ENCODE measurements at regions not wholly inside any gene's neighbourhood (a gene's known extent, or its start where the extent isn't known, plus 50 kb on each side); places are given as distances from the start of the nearest gene placed in this dataset.

GRCh38 chr7:13240349-13240748 lies 552.9 kb downstream of the ARL4A start (continued):
- TF ChIP-seq, protein P1, sequence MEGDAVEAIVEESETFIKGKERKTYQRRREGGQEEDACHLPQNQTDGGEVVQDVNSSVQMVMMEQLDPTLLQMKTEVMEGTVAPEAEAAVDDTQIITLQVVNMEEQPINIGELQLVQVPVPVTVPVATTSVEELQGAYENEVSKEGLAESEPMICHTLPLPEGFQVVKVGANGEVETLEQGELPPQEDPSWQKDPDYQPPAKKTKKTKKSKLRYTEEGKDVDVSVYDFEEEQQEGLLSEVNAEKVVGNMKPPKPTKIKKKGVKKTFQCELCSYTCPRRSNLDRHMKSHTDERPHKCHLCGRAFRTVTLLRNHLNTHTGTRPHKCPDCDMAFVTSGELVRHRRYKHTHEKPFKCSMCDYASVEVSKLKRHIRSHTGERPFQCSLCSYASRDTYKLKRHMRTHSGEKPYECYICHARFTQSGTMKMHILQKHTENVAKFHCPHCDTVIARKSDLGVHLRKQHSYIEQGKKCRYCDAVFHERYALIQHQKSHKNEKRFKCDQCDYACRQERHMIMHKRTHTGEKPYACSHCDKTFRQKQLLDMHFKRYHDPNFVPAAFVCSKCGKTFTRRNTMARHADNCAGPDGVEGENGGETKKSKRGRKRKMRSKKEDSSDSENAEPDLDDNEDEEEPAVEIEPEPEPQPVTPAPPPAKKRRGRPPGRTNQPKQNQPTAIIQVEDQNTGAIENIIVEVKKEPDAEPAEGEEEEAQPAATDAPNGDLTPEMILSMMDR (IDR thresholded peaks at IDR 0.05 in 2 of 3, conservative IDR thresholded peaks at IDR 0.05 in 1 of 3; ENCODE audit: control insufficient read depth in 2 of 3, extremely low read depth in 1 of 3, insufficient read depth in 1 of 3, low read depth in 3 of 3, low read length in 3 of 3), result no peak
- TF ChIP-seq CBX3 (IDR thresholded peaks at IDR 0.05; ENCODE audit: borderline replicate concordance, low read depth) (no peak), TCF7 (IDR thresholded peaks at IDR 0.05; ENCODE audit: borderline replicate concordance) (no peak), PML (IDR thresholded peaks at IDR 0.05; ENCODE audit: low read length) (no peak), KDM1A (IDR thresholded peaks at IDR 0.05; ENCODE audit: borderline replicate concordance) (no peak)

DNA sequence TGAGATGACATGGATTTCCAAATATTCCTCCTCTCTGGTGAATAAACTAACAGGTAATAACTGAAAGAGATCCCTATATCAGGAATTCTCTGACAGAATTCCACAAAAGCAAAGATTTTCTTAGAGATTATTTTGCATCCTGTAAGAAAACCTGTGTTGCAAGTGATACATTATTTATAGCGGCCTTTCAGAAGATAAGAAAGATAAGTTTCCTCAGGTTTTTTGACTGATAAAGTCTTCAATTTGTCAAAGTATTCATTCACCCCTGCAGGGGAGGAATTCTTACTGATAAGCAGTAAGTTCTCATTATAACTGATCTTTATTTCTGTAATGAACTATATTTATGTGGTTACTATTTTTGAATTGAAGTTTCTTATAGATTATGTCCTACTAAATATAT lies 554.0 kb downstream of the ARL4A start:
- Histone ChIP-seq H3K4me2 (ENCODE audit: control insufficient read depth, insufficient read depth) (no peak overlapping the region), H3K36me3 (ENCODE audit: control insufficient read depth in 2 of 2, insufficient read depth in 2 of 2, low read length in 1 of 2) (no peaks in the 10 kb centered on the region), H3K27ac (ENCODE audit: control insufficient read depth, insufficient read depth) (no peak overlapping the region), H3K27me3 (replicated peaks in 1 of 2; ENCODE audit: control insufficient read depth in 2 of 2, insufficient read depth in 2 of 2, low read length in 1 of 2) (no peaks in the 10 kb centered on the region), H3K4me1 (ENCODE audit: control insufficient read depth, insufficient read depth, low read length) (no peaks in the 10 kb centered on the region), H3K4me3 (no peak overlapping the region), H3K79me2 (ENCODE audit: control insufficient read depth, insufficient read depth, low read length) (no peaks in the 10 kb centered on the region), H3K9me3 (replicated peaks; ENCODE audit: control insufficient read depth, insufficient read depth, low read length) (no peaks in the 10 kb centered on the region), H3K9ac (ENCODE audit: control insufficient read depth, insufficient read depth, low read length) (no peak overlapping the region), H2AFZ (ENCODE audit: control insufficient read depth, low read depth, low read length) (no peak overlapping the region), H4K20me1 (ENCODE audit: control insufficient read depth, insufficient read depth) (no peaks in the 10 kb centered on the region)
- TF ChIP-seq, protein P2, sequence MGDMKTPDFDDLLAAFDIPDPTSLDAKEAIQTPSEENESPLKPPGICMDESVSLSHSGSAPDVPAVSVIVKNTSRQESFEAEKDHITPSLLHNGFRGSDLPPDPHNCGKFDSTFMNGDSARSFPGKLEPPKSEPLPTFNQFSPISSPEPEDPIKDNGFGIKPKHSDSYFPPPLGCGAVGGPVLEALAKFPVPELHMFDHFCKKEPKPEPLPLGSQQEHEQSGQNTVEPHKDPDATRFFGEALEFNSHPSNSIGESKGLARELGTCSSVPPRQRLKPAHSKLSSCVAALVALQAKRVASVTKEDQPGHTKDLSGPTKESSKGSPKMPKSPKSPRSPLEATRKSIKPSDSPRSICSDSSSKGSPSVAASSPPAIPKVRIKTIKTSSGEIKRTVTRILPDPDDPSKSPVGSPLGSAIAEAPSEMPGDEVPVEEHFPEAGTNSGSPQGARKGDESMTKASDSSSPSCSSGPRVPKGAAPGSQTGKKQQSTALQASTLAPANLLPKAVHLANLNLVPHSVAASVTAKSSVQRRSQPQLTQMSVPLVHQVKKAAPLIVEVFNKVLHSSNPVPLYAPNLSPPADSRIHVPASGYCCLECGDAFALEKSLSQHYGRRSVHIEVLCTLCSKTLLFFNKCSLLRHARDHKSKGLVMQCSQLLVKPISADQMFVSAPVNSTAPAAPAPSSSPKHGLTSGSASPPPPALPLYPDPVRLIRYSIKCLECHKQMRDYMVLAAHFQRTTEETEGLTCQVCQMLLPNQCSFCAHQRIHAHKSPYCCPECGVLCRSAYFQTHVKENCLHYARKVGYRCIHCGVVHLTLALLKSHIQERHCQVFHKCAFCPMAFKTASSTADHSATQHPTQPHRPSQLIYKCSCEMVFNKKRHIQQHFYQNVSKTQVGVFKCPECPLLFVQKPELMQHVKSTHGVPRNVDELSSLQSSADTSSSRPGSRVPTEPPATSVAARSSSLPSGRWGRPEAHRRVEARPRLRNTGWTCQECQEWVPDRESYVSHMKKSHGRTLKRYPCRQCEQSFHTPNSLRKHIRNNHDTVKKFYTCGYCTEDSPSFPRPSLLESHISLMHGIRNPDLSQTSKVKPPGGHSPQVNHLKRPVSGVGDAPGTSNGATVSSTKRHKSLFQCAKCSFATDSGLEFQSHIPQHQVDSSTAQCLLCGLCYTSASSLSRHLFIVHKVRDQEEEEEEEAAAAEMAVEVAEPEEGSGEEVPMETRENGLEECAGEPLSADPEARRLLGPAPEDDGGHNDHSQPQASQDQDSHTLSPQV (IDR thresholded peaks at IDR 0.05), result no peak
- no peak for TF ChIP-seq BHLHE40 (IDR thresholded peaks at IDR 0.05; ENCODE audit: borderline replicate concordance in 1 of 2, low read depth in 2 of 2, low read length in 1 of 2)
- TF ChIP-seq SMARCA5 (IDR thresholded peaks at IDR 0.05), result no peak
- TF ChIP-seq, protein P3, sequence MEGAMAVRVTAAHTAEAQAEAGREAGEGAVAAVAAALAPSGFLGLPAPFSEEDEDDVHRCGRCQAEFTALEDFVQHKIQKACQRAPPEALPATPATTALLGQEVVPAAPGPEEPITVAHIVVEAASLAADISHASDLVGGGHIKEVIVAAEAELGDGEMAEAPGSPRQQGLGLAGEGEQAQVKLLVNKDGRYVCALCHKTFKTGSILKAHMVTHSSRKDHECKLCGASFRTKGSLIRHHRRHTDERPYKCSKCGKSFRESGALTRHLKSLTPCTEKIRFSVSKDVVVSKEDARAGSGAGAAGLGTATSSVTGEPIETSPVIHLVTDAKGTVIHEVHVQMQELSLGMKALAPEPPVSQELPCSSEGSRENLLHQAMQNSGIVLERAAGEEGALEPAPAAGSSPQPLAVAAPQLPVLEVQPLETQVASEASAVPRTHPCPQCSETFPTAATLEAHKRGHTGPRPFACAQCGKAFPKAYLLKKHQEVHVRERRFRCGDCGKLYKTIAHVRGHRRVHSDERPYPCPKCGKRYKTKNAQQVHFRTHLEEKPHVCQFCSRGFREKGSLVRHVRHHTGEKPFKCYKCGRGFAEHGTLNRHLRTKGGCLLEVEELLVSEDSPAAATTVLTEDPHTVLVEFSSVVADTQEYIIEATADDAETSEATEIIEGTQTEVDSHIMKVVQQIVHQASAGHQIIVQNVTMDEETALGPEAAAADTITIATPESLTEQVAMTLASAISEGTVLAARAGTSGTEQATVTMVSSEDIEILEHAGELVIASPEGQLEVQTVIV (IDR thresholded peaks at IDR 0.05; ENCODE audit: borderline replicate concordance, partially characterized antibody), result no peak
- ChIA-PET RAD21 (ENCODE audit: unreplicated experiment) (no interaction called here), SMC1A (ENCODE audit: uncharacterized antibody, unreplicated experiment) (interaction anchor here (0.6 kb wide), 1 partner anchor 1852 kb away, joined by 3 read pairs; no protein-coding TSS in a partner anchor), POLR2A (no interaction called here), CTCF (no interaction called here)
- DNase-seq (ENCODE audit: low read depth, low spot score), result no peak
- in situ Hi-C loops (cut with MboI), result no loop called here
- no peak for FAIRE-seq
- no TSS peak for BruUV-seq (replicated peaks)
- no peak for ATAC-seq
- intact Hi-C loops (cut with micrococcal nuclease; ENCODE audit: unreplicated experiment), result no loop called here
- WGBS (ENCODE audit: insufficient coverage, insufficient replicate concordance, low lambda C conversion rate, missing lambda C conversion rate), result 0% methylated on average over 1 of the region's 1 CpG

Measured in GM12878 (cell line).